Spleen (tissue), 7 donors: ENCODE measurements at regions not wholly inside any gene's neighbourhood (a gene's known extent, or its start where the extent isn't known, plus 50 kb on each side); places are given as distances from the start of the nearest gene placed in this dataset.

Experiments used
- CTCF ChIP-seq, 11 experiments: fragments of 200-600 bp in 7 of 11; fragments of 450-650 bp in 4 of 11; sonication (generic) in 4 of 11; IDR thresholded peaks in 8 of 11; conservative IDR thresholded peaks in 3 of 11; 1 replicate in 7 of 11; 2 replicates in 4 of 11; pipeline versions ENCODE4 v1.4.0 to v1.8.0; 2016 to 2021; ENCODE audit warnings: antibody characterized with exemption in 11 of 11, inconsistent platforms in 4 of 11, mild to moderate bottlenecking in 1 of 11
- POLR2A ChIP-seq, 3 donors: fragments of 450-650 bp; IDR thresholded peaks; one replicate each; pipeline ENCODE4 v1.5.1; 2017; ENCODE audit warnings: antibody characterized with exemption in 3 of 3, mild to moderate bottlenecking in 1 of 3
- POLR2AphosphoS5 ChIP-seq, 3 donors: sonication (generic); formaldehyde crosslinking; IDR thresholded peaks; one replicate each; pipeline ENCODE4 v1.5.1; 2017; ENCODE audit warnings: antibody characterized with exemption in 3 of 3
- donor health status: DM: no; HTN: no; CAD: no; lungs with moderate emphysema.
- donor health status: DM: no; HTN: no; CAD: no.
- donor health status: DM: no; HTN: no; CAD: no.

DNA sequence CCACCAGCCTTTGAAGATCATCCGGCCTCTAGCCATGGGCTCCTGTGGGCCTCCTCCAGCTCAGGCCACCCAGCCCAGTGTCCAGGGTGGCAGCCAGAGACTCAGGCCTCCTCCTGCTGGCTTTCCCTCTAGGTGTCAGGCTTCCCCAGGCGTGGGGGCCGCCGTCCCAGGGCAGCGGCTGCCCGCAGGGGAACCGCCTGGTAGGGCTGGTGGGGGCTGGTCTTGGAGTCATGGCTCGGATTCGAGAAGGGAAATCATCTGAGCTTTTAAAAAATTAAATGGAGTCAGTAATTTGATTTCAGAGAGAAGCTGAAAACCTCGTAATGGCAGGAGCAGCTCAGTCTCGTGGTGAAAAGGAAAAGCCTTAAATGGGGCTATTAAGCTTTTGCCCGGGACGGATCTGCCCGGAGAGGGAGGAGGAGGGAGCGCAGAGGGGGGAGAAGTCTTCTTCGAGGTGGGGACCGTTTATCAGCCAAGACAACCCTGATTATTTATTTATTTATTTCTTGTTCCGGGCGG lies 66.4 kb upstream of the TARDBP start:
- TF ChIP-seq CTCF (IDR thresholded peaks at IDR 0.05 in 8 of 11, conservative IDR thresholded peaks at IDR 0.05 in 3 of 11) = no peak
- no peak for TF ChIP-seq POLR2AphosphoS5 (IDR thresholded peaks at IDR 0.05)
- TF ChIP-seq POLR2A (IDR thresholded peaks at IDR 0.05) = no peak
